ENCODE measurements at regions not wholly inside any gene's neighbourhood (a gene's known extent, or its start where the extent isn't known, plus 50 kb on each side); places are given as distances from the start of the nearest gene placed in this dataset.

DNA sequence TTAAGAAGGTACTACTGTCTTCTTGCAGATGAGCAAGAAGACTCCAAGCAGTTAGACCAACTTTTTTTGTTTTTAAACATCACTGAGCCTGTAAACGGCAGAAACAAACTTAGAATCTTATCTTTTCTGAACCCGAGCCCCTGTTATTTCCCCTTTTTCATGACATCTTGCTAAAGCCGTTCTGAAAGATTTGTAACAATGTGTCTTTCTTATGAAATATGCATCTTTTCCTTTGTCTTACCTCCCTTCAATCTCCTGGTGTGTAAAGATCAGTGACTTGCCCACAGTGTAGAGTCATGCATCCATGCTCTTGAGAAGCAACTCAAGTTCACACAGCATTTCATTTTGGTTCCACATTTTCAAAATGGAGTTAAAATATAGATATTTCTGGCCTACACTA is 288.8 kb upstream of the CELF4 start:
- Histone ChIP-seq H2AFZ (ENCODE audit: low read length) (no peak overlapping the region), H3K27me3 (ENCODE audit: low read length) (no peaks in the 10 kb centered on the region), H3K36me3 (ENCODE audit: insufficient read depth, low read length) (no peaks in the 10 kb centered on the region), H3K9ac (ENCODE audit: low read length) (no peak overlapping the region), H3K4me3 (ENCODE audit: low read length) (no peak overlapping the region), H3K27ac (ENCODE audit: low read length) (no peak overlapping the region), H3K9me2 (replicated peaks; ENCODE audit: insufficient read depth, low read length) (no peaks in the 10 kb centered on the region), H3K4me1 (ENCODE audit: low read length) (no peaks in the 10 kb centered on the region), H3K9me3 (ENCODE audit: low read length) (peaks cover 15% of the 10 kb centered on the region), H3K4me2 (ENCODE audit: low read depth, low read length, poor library complexity, severe bottlenecking) (no peak overlapping the region), H3K79me2 (ENCODE audit: low read length) (no peaks in the 10 kb centered on the region), H4K20me1 (ENCODE audit: insufficient read depth, low read depth, low read length) (no peaks in the 10 kb centered on the region)
- DNase-seq, result no peak

DNA sequence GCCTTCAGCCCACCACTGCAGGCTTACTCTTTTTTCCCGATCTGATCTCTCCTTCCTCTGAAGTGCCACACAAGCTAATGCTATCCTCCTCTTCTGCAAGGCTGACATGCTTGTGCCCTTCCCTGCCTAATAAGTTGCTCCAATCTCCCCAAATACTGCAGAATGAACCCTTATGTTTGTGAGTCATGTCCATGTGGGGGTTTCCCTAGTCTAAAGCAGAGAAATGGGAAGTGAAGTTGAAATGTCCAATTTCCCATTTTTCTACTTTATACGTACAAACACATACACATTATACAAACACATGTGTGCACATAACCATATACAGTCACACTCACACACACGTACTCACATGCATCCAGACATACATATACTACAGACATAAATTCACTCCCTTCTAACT is 288.1 kb upstream of the CELF4 start:
- H3K27me3 ChIP-seq (ENCODE audit: low read length), result no peaks in the 10 kb centered on the region
- H3K4me2 ChIP-seq (ENCODE audit: low read depth, low read length, poor library complexity, severe bottlenecking), result no peak overlapping the region
- no peaks in the 10 kb centered on the region for H3K36me3 ChIP-seq (ENCODE audit: insufficient read depth, low read length)
- H2AFZ ChIP-seq (ENCODE audit: low read length), result no peak overlapping the region
- no peaks in the 10 kb centered on the region for H4K20me1 ChIP-seq (ENCODE audit: insufficient read depth, low read depth, low read length)
- no peaks in the 10 kb centered on the region for H3K9me2 ChIP-seq (replicated peaks; ENCODE audit: insufficient read depth, low read length)
- no peak for DNase-seq
- H3K27ac ChIP-seq (ENCODE audit: low read length), result no peak overlapping the region
- H3K79me2 ChIP-seq (ENCODE audit: low read length), result no peaks in the 10 kb centered on the region
- H3K9ac ChIP-seq (ENCODE audit: low read length), result no peak overlapping the region
- no peaks in the 10 kb centered on the region for H3K4me1 ChIP-seq (ENCODE audit: low read length)
- H3K4me3 ChIP-seq (ENCODE audit: low read length), result no peak overlapping the region
- peaks cover 11% of the 10 kb centered on the region for H3K9me3 ChIP-seq (ENCODE audit: low read length)

DNA sequence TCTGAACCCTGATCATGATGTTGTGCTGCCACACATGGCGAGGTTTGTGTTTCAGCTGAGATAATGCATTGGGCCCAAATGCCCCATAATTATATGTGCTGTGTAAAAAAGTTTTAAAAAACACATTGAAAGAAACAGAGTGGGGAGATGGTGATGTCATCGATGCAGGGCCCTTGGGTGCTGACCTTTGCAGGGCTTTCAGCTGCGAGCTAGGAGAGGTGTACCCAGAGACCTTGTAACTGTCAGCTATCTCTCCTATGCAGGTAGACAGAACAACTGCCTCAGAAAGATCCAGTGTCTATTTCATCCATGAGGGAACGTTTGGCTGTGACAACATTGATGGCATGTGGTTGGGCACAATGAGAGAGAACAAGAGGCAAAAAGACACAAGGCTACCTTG is 286.9 kb upstream of the CELF4 start:
- DNase-seq, result no peak
- H3K79me2 ChIP-seq (ENCODE audit: low read length), result no peaks in the 10 kb centered on the region

DNA sequence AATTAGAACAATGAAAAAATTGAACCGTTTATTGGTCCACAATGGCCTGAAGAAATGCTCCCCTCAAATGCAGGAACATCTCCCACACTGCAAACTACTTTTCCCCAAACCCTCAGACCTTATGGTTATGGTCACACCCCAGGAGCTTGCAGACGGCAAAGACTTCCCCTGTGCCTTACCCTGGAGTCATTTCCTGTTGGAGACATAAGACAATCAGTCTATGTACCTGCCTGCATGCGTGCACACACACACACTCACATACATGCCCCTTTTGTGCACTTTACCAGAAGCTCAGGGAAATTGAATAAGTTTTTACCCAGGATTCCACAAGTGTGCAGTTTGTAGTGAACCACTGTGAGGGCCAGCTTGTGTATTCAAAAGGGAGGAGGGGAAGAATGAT is 281.9 kb upstream of the CELF4 start:
- no peak for DNase-seq
- H3K36me3 ChIP-seq (ENCODE audit: insufficient read depth, low read length), result no peaks in the 10 kb centered on the region

More for the DNA sequence above, 286.9 kb upstream of the CELF4 start:
- Histone ChIP-seq H3K9me2 (replicated peaks; ENCODE audit: insufficient read depth, low read length) (no peaks in the 10 kb centered on the region), H3K9me3 (ENCODE audit: low read length) (peaks cover 11% of the 10 kb centered on the region), H3K36me3 (ENCODE audit: insufficient read depth, low read length) (no peaks in the 10 kb centered on the region), H3K4me1 (ENCODE audit: low read length) (no peaks in the 10 kb centered on the region), H2AFZ (ENCODE audit: low read length) (no peak overlapping the region), H3K9ac (ENCODE audit: low read length) (no peak overlapping the region), H4K20me1 (ENCODE audit: insufficient read depth, low read depth, low read length) (no peaks in the 10 kb centered on the region), H3K4me2 (ENCODE audit: low read depth, low read length, poor library complexity, severe bottlenecking) (no peak overlapping the region), H3K27me3 (ENCODE audit: low read length) (no peaks in the 10 kb centered on the region), H3K4me3 (ENCODE audit: low read length) (no peak overlapping the region), H3K27ac (ENCODE audit: low read length) (no peak overlapping the region)

DNA sequence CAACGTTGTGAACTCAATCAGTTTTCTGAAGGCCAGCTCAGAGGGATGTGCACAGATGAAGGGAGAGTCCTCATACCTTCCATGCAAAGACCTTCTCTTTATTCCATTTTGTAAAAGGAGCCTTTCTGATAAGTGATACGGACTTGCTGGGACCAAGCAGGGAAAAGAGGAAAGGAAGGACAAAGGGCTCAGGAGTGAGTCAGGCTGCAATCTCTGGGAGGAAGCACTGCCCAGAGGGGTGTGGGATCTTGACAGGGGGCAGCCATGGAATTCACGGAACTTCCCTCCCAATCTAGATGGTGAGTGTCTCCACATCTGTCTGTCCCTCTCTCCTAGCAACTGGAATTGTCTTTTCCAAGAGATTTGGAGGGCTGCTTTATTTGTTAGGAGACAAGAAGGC is 281.4 kb upstream of the CELF4 start:
- Histone ChIP-seq H3K27me3 (ENCODE audit: low read length) (no peaks in the 10 kb centered on the region), H4K20me1 (ENCODE audit: insufficient read depth, low read depth, low read length) (no peaks in the 10 kb centered on the region), H3K79me2 (ENCODE audit: low read length) (no peaks in the 10 kb centered on the region), H3K27ac (ENCODE audit: low read length) (no peak overlapping the region), H3K4me1 (ENCODE audit: low read length) (no peaks in the 10 kb centered on the region), H3K9me2 (replicated peaks; ENCODE audit: insufficient read depth, low read length) (no peaks in the 10 kb centered on the region), H2AFZ (ENCODE audit: low read length) (no peak overlapping the region), H3K4me3 (ENCODE audit: low read length) (no peak overlapping the region), H3K36me3 (ENCODE audit: insufficient read depth, low read length) (no peaks in the 10 kb centered on the region), H3K9ac (ENCODE audit: low read length) (no peak overlapping the region), H3K9me3 (ENCODE audit: low read length) (no peaks in the 10 kb centered on the region; the same call in none of the 2 replicates), H3K4me2 (ENCODE audit: low read depth, low read length, poor library complexity, severe bottlenecking) (no peak overlapping the region)
- no peak for DNase-seq

More for the DNA sequence above, 281.9 kb upstream of the CELF4 start:
- Histone ChIP-seq H2AFZ (ENCODE audit: low read length) (no peak overlapping the region), H3K9ac (ENCODE audit: low read length) (no peak overlapping the region), H3K27ac (ENCODE audit: low read length) (no peak overlapping the region), H3K9me2 (replicated peaks; ENCODE audit: insufficient read depth, low read length) (no peaks in the 10 kb centered on the region), H3K27me3 (ENCODE audit: low read length) (no peaks in the 10 kb centered on the region), H3K4me1 (ENCODE audit: low read length) (no peaks in the 10 kb centered on the region), H3K4me3 (ENCODE audit: low read length) (no peak overlapping the region), H3K9me3 (ENCODE audit: low read length) (no peaks in the 10 kb centered on the region; the same call in none of the 2 replicates), H3K4me2 (ENCODE audit: low read depth, low read length, poor library complexity, severe bottlenecking) (no peak overlapping the region), H3K79me2 (ENCODE audit: low read length) (no peaks in the 10 kb centered on the region), H4K20me1 (ENCODE audit: insufficient read depth, low read depth, low read length) (no peaks in the 10 kb centered on the region)

DNA sequence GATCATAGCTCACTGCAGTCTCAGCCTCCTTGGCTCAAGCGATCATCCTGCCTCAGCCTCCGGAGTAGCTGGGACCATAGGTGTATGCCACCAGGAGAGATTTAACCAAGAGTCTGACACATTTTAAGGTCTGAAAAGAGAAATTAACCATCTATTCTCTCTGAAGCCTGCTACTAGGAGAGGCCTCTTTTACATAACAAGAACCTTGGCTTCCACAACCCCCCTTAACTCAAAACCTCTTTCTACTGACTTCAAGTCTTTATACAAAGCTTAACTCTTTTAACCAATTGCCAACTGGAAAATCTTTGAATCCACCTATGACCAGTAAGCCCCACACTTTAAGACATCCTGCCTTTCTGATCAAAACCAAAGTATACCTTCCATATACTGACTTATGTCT is 279.9 kb upstream of the CELF4 start:
- no peak for DNase-seq
- H3K4me3 ChIP-seq (ENCODE audit: low read length), result no peak overlapping the region
- no peak overlapping the region for H3K9ac ChIP-seq (ENCODE audit: low read length)
- H3K27me3 ChIP-seq (ENCODE audit: low read length), result no peaks in the 10 kb centered on the region
- no peaks in the 10 kb centered on the region for H3K4me1 ChIP-seq (ENCODE audit: low read length)
- H3K36me3 ChIP-seq (ENCODE audit: insufficient read depth, low read length), result no peaks in the 10 kb centered on the region
- no peaks in the 10 kb centered on the region for H3K9me2 ChIP-seq (replicated peaks; ENCODE audit: insufficient read depth, low read length)
- H3K79me2 ChIP-seq (ENCODE audit: low read length), result no peaks in the 10 kb centered on the region
- H4K20me1 ChIP-seq (ENCODE audit: insufficient read depth, low read depth, low read length), result no peaks in the 10 kb centered on the region
- H3K27ac ChIP-seq (ENCODE audit: low read length), result no peak overlapping the region
- H3K9me3 ChIP-seq (ENCODE audit: low read length), result no peaks in the 10 kb centered on the region
- H3K4me2 ChIP-seq (ENCODE audit: low read depth, low read length, poor library complexity, severe bottlenecking), result no peak overlapping the region
- H2AFZ ChIP-seq (ENCODE audit: low read length), result no peak overlapping the region

DNA sequence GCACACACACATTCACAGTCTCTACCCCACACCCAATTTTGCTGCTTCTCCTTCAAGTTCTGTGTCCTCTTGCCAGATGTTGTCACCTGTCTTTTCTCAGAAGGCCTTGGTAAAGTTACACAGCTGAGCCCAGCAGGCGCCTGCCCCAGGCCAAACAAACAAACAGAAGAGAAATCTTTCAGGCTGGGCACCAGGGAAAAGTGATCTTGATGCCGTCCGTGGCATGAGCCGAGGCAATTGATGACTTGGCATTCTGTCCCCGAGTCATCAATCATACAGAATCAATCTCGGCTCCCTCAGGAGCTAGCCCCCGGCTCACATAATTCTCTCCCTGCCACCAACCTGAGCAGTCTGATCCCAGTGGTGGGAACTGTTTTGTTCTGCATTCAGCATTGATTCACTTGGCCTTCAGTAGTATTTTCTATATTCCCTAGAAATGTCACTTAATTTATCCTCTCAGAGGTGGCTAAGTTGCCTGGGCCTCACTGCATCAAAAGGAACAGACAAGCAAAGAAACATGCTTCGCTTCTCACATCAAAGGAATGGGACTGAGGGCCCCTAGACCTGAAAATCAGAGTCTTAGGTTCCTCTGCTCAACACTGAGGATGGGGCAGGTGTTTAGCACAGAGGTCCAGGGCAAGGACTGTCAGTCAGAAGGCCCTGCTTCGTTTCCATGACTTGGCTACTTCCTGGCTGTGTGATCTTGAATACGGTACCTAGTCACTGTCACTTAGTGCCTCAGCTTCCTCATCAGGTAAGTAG is 278.8 kb upstream of the CELF4 start:
- Histone ChIP-seq H2AFZ (ENCODE audit: low read length) (no peak overlapping the region), H3K4me2 (ENCODE audit: low read depth, low read length, poor library complexity, severe bottlenecking) (no peak overlapping the region), H3K36me3 (ENCODE audit: insufficient read depth, low read length) (no peaks in the 10 kb centered on the region), H3K79me2 (ENCODE audit: low read length) (no peaks in the 10 kb centered on the region), H3K4me3 (ENCODE audit: low read length) (no peak overlapping the region), H3K9me2 (replicated peaks; ENCODE audit: insufficient read depth, low read length) (no peaks in the 10 kb centered on the region), H3K27ac (ENCODE audit: low read length) (no peak overlapping the region), H3K9me3 (ENCODE audit: low read length) (no peaks in the 10 kb centered on the region; the same call in 1 of the 2 replicates), H4K20me1 (ENCODE audit: insufficient read depth, low read depth, low read length) (no peaks in the 10 kb centered on the region), H3K4me1 (ENCODE audit: low read length) (no peaks in the 10 kb centered on the region), H3K9ac (ENCODE audit: low read length) (no peak overlapping the region), H3K27me3 (ENCODE audit: low read length) (no peaks in the 10 kb centered on the region)
- no peak for DNase-seq

DNA sequence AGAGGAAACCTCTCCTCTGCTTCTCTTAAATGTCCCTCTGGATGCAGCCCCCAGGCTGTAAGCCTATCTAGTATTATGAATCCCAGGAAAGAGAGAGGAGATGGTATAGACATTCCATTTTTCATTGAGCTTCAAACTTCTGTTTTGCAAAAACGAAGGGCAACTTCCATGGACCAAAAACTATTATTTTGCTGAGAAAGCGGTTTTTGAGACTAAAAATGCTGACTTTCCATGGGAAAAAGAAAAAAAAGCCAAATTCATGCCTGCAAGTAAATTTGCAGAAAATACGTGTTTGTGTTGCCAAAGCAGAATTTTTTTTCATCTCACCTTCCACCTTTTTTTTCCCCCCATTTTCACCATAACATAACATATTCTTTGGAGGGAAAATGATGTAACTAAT is 272.5 kb upstream of the CELF4 start:
- Histone ChIP-seq H3K79me2 (ENCODE audit: low read length) (no peaks in the 10 kb centered on the region), H4K20me1 (ENCODE audit: insufficient read depth, low read depth, low read length) (no peaks in the 10 kb centered on the region), H3K4me2 (ENCODE audit: low read depth, low read length, poor library complexity, severe bottlenecking) (no peak overlapping the region), H3K4me1 (ENCODE audit: low read length) (no peaks in the 10 kb centered on the region), H3K9me3 (ENCODE audit: low read length) (peaks cover 2% of the 10 kb centered on the region; the same call in 1 of the 2 replicates), H3K4me3 (ENCODE audit: low read length) (no peak overlapping the region), H3K9ac (ENCODE audit: low read length) (no peak overlapping the region), H3K27me3 (ENCODE audit: low read length) (no peaks in the 10 kb centered on the region), H3K27ac (ENCODE audit: low read length) (no peak overlapping the region), H3K36me3 (ENCODE audit: insufficient read depth, low read length) (no peaks in the 10 kb centered on the region), H3K9me2 (replicated peaks; ENCODE audit: insufficient read depth, low read length) (no peaks in the 10 kb centered on the region), H2AFZ (ENCODE audit: low read length) (no peak overlapping the region)
- DNase-seq, result no peak

All from Karpas-422 (cell line).